ENCODE measurements at regions not wholly inside any gene's neighbourhood (a gene's known extent, or its start where the extent isn't known, plus 50 kb on each side); places are given as distances from the start of the nearest gene placed in this dataset.
A peak's percentile ranks its signal among the peaks of the same experiment; 100 is the strongest.
"Not testable (repeated sequence)": the region's sequence is repeated elsewhere in the genome, so short reads cannot be mapped to it uniquely, and the experiment has no call there.

DNA sequence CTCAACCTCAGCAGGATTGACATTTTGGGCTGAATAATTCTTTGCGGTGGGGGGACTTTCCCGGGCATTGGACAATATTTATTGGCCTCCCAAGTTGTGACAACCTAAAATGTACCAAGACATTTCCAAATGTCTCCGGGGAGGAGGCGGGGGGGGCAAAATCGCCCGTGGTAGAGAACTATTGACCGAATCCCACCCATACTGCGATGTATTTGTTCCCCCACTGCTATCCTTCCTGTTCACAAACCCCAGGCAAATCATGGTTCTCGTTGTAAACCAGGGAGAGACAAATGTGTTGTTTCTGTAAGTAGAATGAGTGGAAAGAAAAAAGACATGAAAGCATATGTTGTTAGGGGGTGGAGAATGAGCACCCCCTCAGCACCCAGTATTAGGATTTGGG lies 141.9 kb downstream of the PSAT1 start:
- no peak for DNase-seq

DNA sequence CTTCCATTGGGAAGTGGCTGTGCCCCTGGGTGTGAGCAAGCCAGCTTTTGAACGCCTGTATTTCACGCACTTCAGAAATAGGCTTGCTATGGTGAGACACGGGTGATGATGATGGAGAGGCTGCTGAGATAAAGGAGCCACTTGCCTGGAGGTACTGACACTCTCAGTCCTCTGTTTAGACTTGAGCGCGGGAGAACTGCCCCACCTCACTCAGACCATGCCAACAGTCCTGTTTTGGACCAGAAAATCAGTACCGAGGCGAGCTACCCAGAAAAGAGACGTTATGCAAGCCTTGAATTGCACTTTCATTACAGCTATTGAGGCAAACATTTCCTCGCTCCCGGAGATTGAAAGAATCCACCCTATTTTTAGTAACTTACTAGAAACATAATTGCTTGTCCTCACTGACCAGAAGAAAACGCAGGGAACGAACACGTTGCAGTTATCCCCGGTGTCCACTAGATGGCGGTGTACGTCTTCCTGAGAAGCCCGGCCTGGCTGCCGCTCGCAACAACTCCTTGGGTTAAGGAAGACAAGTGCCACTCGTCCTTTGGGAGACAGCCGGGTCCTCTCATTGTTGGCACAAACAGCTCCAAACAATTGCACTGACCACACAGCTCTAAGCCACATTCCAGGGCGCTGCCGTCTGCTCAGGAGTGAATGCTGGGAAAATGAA lies 142.4 kb downstream of the PSAT1 start:
- DNase-seq = peak; percentile 53

GRCh38 chr9:78439866-78440830 lies 143.2 kb downstream of the PSAT1 start:
- DNase-seq = no peak

DNA sequence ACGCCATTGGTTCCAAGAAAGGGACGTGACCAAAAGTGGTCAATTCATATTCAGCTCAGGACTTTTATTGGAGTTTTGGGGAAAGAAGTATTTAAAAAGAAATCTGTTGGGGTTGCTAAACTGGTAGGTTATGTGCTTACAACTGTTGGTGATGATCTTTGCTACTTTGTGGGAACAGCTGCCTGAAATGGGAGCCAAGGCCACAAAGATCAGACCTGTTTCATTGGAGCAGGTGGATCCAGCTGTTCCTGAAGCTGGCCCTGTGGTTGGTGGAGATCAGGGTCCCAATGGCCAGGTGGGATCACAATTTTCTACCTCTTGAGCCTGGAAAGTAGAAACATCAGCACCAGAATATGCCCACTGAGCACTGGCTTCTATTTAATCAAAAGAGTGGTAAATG lies 144.5 kb downstream of the PSAT1 start:
- DNase-seq = no peak

GRCh38 chr9:78441822-78442431 lies 145.0 kb downstream of the PSAT1 start:
- DNase-seq = no peak

- not testable (repeated sequence) for DNase-seq
These were observed 145.7 kb downstream of the PSAT1 start for GRCh38 chr9:78442577-78442976.

GRCh38 chr9:78443946-78444345 lies 147.0 kb downstream of the PSAT1 start:
- no peak for DNase-seq

- DNase-seq = no peak
These were observed 152.2 kb downstream of the PSAT1 start for GRCh38 chr9:78448960-78449673.

DNA sequence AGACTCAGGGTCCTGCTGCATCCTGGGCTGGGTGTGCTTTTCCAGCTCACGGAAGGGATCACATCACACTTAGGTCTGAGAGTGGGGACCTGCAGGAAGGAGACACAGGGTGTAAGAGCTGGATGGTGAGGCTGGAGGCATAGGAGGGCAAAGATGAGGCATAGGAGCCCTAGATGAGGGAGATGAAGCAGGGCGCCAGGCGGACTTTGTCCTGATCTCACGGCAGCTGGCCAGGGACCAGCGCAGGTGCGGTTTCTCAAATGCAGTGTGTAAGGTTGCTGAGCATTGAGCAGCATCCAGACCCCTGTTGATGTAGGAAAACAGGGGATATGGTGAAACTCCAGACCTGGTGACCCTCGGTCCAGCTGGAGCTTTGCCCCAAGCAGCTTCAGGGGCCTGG lies 156.5 kb downstream of the PSAT1 start:
- no peak for DNase-seq

GRCh38 chr9:78462611-78463010 lies 165.7 kb downstream of the PSAT1 start:
- DNase-seq = no peak

- DNase-seq = no peak
These were observed 166.8 kb downstream of the PSAT1 start for GRCh38 chr9:78463750-78464149.

GRCh38 chr9:78468231-78468630 lies 171.3 kb downstream of the PSAT1 start:
- DNase-seq = no peak

DNA sequence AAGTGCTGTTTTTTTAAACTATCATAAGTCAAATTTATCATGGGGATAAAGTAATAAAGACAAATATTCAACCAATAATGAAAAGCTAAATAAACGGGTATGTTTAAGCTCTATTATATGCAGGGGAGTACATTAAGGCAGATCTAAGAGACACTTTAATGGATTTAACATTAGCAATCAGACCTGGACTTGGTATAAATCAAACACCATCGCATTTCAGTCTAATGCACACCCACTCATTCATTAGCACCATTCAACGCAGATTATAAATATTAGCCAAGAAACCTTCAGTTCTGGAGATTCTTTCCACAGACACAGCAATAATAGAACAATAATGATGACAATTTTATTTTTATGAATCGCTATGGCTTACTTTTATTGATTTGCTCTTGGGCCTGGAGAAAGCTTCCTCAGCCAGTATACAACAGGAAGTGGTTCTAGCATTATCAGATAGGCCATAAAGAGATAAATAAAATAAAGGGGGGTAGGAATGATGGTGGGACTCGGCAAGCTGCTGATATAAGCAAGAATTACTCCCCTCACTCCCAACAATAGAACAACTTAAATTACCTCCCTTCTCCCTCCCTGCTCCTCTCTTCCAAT lies 172.2 kb downstream of the PSAT1 start:
- DNase-seq = no peak

- no peak for DNase-seq
These were observed 173.3 kb downstream of the PSAT1 start for GRCh38 chr9:78470216-78470615.

GRCh38 chr9:78470741-78471140 lies 173.8 kb downstream of the PSAT1 start:
- no peak for DNase-seq

DNA sequence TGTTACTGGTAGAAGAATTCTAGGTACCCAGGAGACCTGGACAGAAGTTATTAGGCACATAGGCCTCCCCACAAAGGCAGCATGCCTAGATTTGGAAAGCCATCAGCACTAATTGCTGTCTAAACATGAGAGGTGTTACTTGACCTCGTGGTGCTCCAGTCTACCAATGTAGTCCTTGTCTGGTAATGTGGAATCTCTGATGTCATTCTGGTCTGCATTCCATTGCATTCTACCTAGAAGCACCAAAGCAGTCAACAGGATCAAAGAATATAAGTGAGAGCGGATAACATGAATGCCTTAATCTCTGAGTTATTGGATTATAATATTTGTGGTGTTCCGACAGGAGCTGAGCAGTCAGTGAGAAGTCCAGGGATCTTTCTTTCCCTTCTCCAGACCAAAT lies 175.2 kb downstream of the PSAT1 start:
- DNase-seq = no peak

DNA sequence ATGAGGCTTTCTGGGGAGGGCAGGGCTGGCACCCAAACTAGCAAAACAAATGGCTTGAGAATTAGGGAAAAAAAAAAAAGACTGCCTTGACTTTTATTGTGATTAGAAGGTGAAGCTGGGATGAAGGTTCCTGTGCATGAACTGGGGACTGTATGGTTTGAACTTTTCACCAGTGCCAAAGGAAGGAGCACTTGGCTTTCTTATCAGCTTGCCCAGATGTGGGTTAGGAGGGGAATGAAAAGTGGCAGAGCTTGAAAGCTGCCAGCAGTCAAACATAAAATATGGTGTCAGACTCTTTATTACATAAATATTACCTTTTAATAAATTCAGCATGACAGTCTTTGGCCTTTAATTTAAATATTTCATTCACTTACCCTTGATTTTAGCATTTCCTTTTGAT lies 182.5 kb downstream of the PSAT1 start:
- no peak for DNase-seq

- DNase-seq = no peak
These were observed 189.7 kb downstream of the PSAT1 start for GRCh38 chr9:78486661-78487060.

- DNase-seq = no peak
These were observed 193.3 kb downstream of the PSAT1 start for GRCh38 chr9:78490231-78490630.

DNA sequence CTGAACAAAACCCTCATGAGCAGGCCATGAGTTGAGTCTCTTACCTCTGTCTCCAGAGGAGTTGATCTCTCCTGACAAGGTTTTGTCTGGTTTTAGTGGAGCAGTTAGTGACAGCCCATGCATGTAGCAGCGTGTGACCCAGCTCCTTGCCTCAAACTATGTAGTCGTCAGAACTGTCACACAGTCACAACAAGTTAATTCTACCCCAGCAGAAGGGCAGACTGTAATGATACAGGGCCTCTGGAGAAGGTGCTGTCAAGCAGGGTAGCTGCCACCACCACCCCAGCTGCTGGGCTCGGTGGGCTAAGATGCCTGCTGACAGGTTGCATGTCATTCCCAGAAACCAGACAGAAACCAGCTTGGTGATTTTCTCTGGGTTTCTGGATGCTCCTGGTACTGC lies 194.5 kb downstream of the PSAT1 start:
- no peak for DNase-seq

DNA sequence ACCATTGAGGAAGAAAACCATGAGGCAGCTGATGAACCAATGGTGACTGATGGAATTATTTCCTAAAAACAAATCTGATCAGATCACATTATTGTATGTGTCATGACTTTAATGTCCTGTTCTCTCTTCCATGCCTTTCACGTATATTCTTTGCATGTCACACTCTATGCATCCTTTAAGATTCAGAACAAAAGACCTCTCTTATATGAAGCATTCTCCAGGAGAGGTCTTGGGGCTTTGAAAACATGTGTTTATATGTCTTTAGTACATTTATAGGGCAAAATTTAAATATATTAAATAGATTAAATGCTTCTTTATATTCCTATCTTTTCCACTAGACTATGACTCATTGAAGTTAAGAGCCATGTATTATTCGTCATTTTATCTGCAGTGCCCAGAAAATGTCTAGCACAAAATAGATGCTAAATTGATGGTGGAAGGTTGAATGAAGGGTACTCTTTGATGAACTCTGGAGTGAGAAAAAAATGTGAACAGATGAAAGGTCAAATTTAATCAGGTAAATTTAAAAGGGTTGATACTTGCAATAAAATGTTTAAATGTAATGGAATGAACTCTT lies 196.3 kb downstream of the PSAT1 start:
- no peak for DNase-seq

DNA sequence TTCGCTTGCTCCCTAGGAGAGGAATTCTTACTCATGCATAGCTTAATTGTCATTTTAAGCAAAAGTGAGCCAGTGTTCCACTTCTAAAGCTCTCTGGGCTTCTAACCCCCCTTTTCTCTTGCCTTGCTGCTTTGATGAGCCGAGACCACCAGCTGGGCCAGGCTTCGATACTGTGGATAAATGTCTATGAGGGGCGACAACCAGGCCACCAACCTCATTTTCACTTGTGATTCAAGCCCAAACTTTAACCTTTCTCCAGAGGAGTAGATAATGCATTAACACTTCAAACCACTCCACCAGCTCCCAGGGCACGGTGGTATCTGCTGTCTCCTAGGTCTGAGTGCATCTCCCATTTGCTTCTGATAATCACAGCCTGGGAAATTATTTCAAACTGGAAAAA lies 205.6 kb downstream of the PSAT1 start:
- DNase-seq = no peak
